ENCODE measurements at regions not wholly inside any gene's neighbourhood (a gene's known extent, or its start where the extent isn't known, plus 50 kb on each side); places are given as distances from the start of the nearest gene placed in this dataset.
"Not testable (repeated sequence)": the region's sequence is repeated elsewhere in the genome, so short reads cannot be mapped to it uniquely, and the experiment has no call there.

GRCh38 chr20:47982574-47983360 lies 197.5 kb upstream of the SULF2 start:
- no peak for DNase-seq (ENCODE audit: low read depth)
- TF ChIP-seq CTCF (IDR thresholded peaks at IDR 0.05; ENCODE audit: low read length, missing control alignments), result no peak
- H3K4me3 ChIP-seq (replicated peaks; ENCODE audit: low read depth, low read length), result no peak overlapping the region

DNA sequence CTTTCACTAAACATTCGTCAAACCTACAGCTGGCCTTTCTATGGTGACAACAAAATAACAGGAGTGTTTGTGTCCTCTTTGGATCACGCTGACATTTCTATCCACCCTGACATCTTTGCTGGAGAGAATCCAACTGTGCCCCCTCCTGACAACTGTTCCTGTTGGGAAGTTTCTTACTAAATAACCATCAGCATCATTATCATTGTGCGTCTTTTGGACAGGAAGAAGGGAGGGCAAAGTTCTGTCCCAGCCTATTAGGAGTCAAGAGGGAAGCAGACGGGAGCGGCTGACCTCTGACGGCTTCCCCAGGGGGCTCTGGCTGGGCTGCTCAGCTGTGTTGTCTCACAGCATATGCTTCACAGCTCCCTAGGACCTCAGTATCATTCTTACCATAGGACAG lies 195.9 kb upstream of the SULF2 start:
- H3K4me3 ChIP-seq (replicated peaks; ENCODE audit: low read depth, low read length), result no peak overlapping the region
- no peak for TF ChIP-seq CTCF (IDR thresholded peaks at IDR 0.05; ENCODE audit: low read length, missing control alignments)
- no peak for DNase-seq (ENCODE audit: low read depth)

DNA sequence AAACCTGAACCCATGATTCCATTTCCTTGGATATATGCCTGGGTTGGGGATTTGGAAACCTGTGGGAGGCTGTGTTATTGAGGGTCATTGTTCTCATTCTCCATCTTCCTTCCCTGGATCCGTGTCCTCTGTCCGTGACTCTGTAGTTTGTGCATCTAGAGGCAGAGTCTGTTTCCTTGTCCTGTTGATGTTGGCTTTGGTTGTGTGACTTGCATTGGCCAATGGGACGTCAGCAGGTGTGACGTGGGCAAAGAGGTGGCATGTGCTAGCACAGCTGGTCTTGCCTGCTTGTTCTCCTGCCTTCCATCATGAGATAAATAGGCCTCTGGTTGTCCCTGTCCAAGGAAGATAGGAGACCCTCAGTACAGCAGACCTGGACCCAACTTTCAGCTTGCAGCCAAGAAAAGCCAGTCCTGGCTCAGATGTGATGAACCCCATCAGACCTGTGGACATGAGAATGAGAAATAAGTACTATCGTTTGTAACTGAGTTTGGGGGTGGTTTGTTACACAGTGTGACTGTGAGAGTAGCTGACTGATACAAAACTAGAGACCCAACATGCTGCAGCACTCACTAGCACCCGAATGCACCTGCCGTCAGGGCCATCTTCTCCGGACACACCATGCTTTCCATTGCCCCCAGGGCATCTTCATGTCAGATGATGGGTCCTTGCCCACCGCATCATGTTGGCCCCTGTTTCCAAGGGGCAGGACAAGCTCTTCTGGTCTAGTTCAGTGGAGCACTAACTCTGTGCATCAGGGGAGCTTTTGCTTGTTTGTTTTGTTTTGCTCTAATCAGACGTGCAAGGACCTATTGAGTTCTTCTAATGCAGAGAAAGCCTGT lies 195.3 kb upstream of the SULF2 start:
- DNase-seq (ENCODE audit: low read depth), result no peak
- no peak overlapping the region for H3K4me3 ChIP-seq (replicated peaks; ENCODE audit: low read depth, low read length)
- TF ChIP-seq CTCF (IDR thresholded peaks at IDR 0.05; ENCODE audit: low read length, missing control alignments), result no peak

DNA sequence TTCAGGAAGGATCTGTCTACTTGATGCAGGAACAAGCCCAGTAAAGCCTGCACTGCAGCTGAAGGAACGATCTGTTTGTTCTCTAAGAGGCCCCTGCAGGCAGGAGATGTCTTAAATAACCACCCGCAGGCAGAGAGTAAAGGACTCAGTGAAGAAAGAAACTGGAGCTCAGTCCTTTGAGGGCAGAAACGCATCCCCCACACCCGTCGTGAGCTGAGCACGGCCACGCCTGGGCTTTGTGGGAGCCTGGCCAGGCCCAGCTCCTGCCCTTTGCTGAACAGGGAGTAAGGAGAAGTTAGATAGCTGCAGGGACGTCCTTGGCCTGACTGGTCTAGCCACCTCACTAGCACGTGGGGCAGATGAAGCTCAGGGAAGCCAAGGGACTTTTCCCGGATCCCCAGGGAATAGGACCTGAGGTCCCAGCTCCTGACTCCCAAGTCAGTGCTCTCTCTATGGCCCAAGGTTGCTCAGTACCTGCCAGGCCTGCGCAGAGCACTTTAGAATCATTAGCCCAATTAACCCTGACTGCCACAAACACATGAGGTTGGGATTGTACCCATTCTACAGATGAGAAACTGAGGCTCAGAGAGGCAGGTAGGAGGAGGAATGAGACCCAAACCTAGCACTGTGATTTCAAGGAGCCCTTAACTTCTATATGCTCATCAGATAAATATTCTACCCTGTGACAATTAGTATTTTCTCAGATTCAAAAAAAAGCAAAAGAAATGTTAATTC lies 194.2 kb upstream of the SULF2 start:
- H3K4me3 ChIP-seq (replicated peaks; ENCODE audit: low read depth, low read length); DNase-seq (ENCODE audit: low read depth): not testable (repeated sequence)

DNA sequence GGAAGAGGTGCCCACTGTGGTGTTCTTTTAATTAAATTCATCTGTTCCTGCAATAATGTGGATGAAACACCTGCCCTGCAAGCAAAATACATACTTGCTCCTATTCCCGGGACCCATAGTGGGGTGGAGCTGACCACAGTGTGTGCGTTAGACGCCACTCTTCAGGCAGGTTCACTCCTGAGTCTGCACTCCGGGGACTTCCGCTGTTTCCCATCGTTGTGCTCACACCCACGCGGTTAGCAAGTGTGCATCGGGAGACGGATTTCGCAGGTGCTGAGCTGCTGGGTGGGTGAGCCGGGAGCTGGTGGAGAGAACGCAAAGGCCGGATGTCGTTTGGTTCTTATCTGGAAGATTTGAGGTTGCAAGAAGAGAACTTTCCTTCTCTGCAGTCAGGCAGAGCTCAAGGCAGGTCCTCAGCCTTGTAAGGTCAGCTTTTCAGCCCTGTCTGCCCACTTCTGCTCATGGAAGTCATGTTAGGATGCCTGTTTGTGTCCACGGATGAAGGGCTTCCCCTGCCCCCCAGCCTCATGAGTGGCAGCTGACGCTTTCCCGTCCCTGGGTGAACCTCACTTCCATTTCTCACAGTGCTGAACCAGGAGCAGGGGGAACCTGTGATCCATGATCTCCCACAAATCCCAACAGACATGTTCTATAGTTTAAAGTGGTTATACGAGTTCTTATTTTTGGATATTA lies 193.3 kb upstream of the SULF2 start:
- DNase-seq (ENCODE audit: low read depth); H3K4me3 ChIP-seq (replicated peaks; ENCODE audit: low read depth, low read length): not testable (repeated sequence)

GRCh38 chr20:47977789-47978252 lies 192.5 kb upstream of the SULF2 start:
- not testable (repeated sequence) for DNase-seq (ENCODE audit: low read depth); H3K4me3 ChIP-seq (replicated peaks; ENCODE audit: low read depth, low read length)

DNA sequence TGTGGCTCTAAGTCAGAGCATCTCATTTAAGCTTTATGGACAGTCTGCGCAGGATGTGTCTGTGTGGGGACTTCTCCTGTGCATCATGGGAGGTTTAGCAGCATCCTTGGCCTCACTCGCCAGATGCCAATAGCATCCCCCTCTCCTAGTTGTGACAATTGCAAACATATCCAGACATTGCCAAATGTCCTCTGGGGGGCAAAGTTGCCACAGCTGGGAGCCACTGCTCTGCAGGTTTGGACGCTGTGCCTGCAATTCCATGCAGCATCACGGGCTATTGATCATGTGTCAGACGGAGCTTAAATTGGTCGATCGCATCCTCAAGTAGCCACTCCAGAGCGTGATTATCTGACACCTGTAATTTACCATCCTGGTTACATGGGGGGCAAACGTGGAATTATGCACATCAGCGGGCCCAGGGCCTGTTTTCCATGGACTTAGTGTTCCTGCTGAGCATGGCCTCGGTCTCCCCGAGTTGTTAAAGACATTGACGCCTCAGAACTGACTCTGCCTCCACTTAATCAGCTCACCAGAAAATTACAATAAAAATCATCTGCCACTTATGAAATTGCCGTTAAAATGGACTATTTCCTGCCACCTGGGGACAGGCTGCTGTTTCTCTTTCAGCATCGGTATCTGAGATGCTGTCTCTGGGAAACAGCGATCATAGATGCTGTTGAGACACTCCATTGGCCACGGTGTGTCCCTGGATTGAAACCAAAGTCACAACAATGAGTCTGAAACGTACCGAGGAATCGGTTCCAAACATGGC lies 191.9 kb upstream of the SULF2 start:
- H3K4me3 ChIP-seq (replicated peaks; ENCODE audit: low read depth, low read length); DNase-seq (ENCODE audit: low read depth): not testable (repeated sequence)

- no peak for DNase-seq (ENCODE audit: low read depth)
- TF ChIP-seq CTCF (IDR thresholded peaks at IDR 0.05; ENCODE audit: low read length, missing control alignments), result no peak
- H3K4me3 ChIP-seq (replicated peaks; ENCODE audit: low read depth, low read length), result no peak overlapping the region
Observed at GRCh38 chr20:47974234-47974878, 189.1 kb upstream of the SULF2 start.

Data from fibroblast of pulmonary artery (primary cell).